OCI-LY7 (cell line): ENCODE measurements at regions not wholly inside any gene's neighbourhood (a gene's known extent, or its start where the extent isn't known, plus 50 kb on each side); places are given as distances from the start of the nearest gene placed in this dataset.

ENCODE experiments used
- BruUV-seq: library from RNA; stranded (reverse); fragments of 400-500 nt; replicated peaks from 2 replicates; lab custom pipeline; 2021; lab: Mats Ljungman, UMichigan
- CTCF ChIA-PET: fragments of 300-600 bp; sonication (Branson Sonifier 250); formaldehyde crosslinking; loops from one replicate; lab custom pipeline; 2022; ENCODE audit warnings: antibody characterized with exemption; ENCODE audit not compliant: unreplicated experiment; lab: Charles Lee
- POLR2A ChIA-PET: fragments of 300-600 bp; sonication (Branson Sonifier 250); formaldehyde crosslinking; loops from one replicate; lab custom pipeline; 2022; ENCODE audit warnings: antibody characterized with exemption; lab: Charles Lee
- DNase-seq: peaks from one replicate; pipeline ENCODE4 v3.0.0-alpha.2; 2015; ENCODE audit warnings: low spot score
- H2AFZ ChIP-seq: fragments of 200-600 bp; sonication (generic), shearing (Covaris generic); 2 replicates; pipeline ENCODE4 v1.6.1; 2014; ENCODE audit warnings: mild to moderate bottlenecking, antibody characterized with exemption, low read length, moderate library complexity
- H3K27ac ChIP-seq: fragments of 200-600 bp; sonication (generic); 2 replicates; pipeline ENCODE4 v1.5.1; 2014; ENCODE audit warnings: mixed run types, low read depth, mild to moderate bottlenecking, moderate library complexity, low read length, inconsistent platforms; ENCODE audit not compliant: poor library complexity, severe bottlenecking
- H3K36me3 ChIP-seq: fragments of 200-600 bp; sonication (generic); 2 replicates; pipeline ENCODE4 v1.6.1; 2014; ENCODE audit warnings: mild to moderate bottlenecking, antibody characterized with exemption, low read length, moderate library complexity, mixed read lengths; ENCODE audit not compliant: insufficient read depth
- H3K4me1 ChIP-seq: fragments of 200-600 bp; sonication (generic); 2 replicates; pipeline ENCODE4 v1.5.1; 2014; ENCODE audit warnings: mild to moderate bottlenecking, low read length; ENCODE audit not compliant: insufficient read depth, poor library complexity, severe bottlenecking
- H3K4me2 ChIP-seq: fragments of 200-600 bp; sonication (generic); 2 replicates; pipeline ENCODE4 v1.6.1; 2014; ENCODE audit warnings: mild to moderate bottlenecking, low read length
- H3K4me3 ChIP-seq: fragments of 200-600 bp; sonication (generic); 2 replicates; pipeline ENCODE4 v1.5.1; 2014; ENCODE audit warnings: mild to moderate bottlenecking, low read depth, low read length; ENCODE audit not compliant: poor library complexity, severe bottlenecking
- H3K79me2 ChIP-seq: fragments of 200-600 bp; sonication (generic); 2 replicates; pipeline ENCODE4 v1.6.1; 2016; ENCODE audit warnings: low read depth, mild to moderate bottlenecking, low read length, moderate library complexity, mixed read lengths; ENCODE audit not compliant: insufficient read depth
- H3K9me2 ChIP-seq: fragments of 200-600 bp; sonication (generic); 2 replicates; pipeline ENCODE4 v1.6.1; 2016; ENCODE audit warnings: mild to moderate bottlenecking, low read length, mixed read lengths; ENCODE audit not compliant: insufficient read depth
- H3K9me3 ChIP-seq: fragments of 200-600 bp; sonication (generic); 2 replicates; pipeline ENCODE4 v1.6.1; 2014; ENCODE audit warnings: mild to moderate bottlenecking, mixed run types, low read length, mixed read lengths
- H4K20me1 ChIP-seq: fragments of 200-600 bp; sonication (generic); 2 replicates; pipeline ENCODE4 v1.6.1; 2014; ENCODE audit warnings: mild to moderate bottlenecking, antibody characterized with exemption, low read length, moderate library complexity, mixed read lengths; ENCODE audit not compliant: insufficient read depth
- CTCF ChIP-seq: fragments of 200-600 bp; sonication (generic); conservative IDR thresholded peaks from 2 replicates; pipeline ENCODE4 v1.5.1; 2014; ENCODE audit warnings: mild to moderate bottlenecking, antibody characterized with exemption, low read length, moderate library complexity, mixed read lengths
- EZH2phosphoT487 ChIP-seq: fragments of 200-600 bp; sonication (generic); IDR thresholded peaks from 2 replicates; pipeline ENCODE4 v1.6.1; 2018; ENCODE audit warnings: low read depth, borderline replicate concordance, mild to moderate bottlenecking, mixed run types, antibody characterized with exemption, low read length, moderate library complexity, mixed read lengths
- intact Hi-C: fragments of 100-400 bp; cut with micrococcal nuclease; formaldehyde crosslinking; loops from one replicate; pipeline ENCODE4 v1.10.0; 2022; ENCODE audit not compliant: unreplicated experiment

GRCh38 chr4:36394352-36394903, 113.0 kb downstream of the DTHD1 start:
- ChIA-PET POLR2A (no interaction called here), CTCF (no interaction called here)
- Histone ChIP-seq H3K36me3 (no peaks in the 10 kb centered on the region), H3K4me1 (no peaks in the 10 kb centered on the region), H3K4me2 (no peak overlapping the region), H3K9me3 (no peaks in the 10 kb centered on the region), H2AFZ (no peak overlapping the region), H3K4me3 (no peak overlapping the region), H3K27ac (no peak overlapping the region), H3K9me2 (no peaks in the 10 kb centered on the region), H3K79me2 (no peaks in the 10 kb centered on the region), H4K20me1 (no peaks in the 10 kb centered on the region)
- intact Hi-C loops = no loop called here
- no peak for DNase-seq
- no TSS peak for BruUV-seq
- TF ChIP-seq EZH2phosphoT487 = no peak
- TF ChIP-seq CTCF = no peak

DNA sequence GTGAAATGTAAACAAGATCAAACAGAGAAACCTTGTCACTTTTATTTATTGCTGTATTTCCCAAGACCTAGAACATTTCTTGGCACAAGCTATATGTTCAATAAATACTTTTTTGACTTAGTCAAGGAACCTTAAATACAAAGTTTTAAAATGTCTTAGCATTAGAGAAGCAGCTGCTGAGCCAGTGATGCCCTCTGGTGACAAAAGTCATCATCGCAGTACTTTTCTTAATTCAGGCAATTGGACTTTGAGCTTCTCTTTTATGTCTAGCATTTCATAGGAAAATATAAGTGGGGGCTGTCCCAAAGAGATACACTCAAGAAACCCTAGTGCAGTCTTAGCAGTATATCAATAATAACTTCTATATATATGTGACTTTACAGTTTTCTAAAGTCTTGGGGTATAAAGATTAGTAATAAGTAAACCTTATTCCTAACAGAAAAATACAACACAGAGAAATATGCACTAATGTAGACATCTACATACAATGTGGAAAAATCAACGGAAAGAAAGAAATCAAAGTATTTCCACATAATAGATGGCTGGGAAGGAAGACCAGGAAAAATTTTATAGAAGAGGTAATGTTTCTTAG, 118.4 kb downstream of the DTHD1 start:
- ChIA-PET CTCF (no interaction called here), POLR2A (interaction anchor here (0.7 to 0.9 kb wide), 3 partner anchors 51 to 1129 kb away, joined by 3 read pairs; no protein-coding TSS in a partner anchor)
- Histone ChIP-seq H3K9me2 (no peaks in the 10 kb centered on the region), H4K20me1 (no peaks in the 10 kb centered on the region), H3K27ac (no peak overlapping the region), H3K79me2 (no peaks in the 10 kb centered on the region), H3K4me1 (no peaks in the 10 kb centered on the region), H3K4me2 (no peak overlapping the region), H2AFZ (no peak overlapping the region), H3K36me3 (no peaks in the 10 kb centered on the region), H3K4me3 (no peak overlapping the region), H3K9me3 (no peaks in the 10 kb centered on the region)
- DNase-seq = peak; percentile 15
- BruUV-seq = no TSS peak
- intact Hi-C loops = loop anchor here (2.0 kb wide), 1 partner anchor 49 kb away; no protein-coding TSS in a partner anchor
- no peak for TF ChIP-seq EZH2phosphoT487
- peak; percentile 91 for TF ChIP-seq CTCF
